PFSK-1 (cell line): ENCODE measurements at regions not wholly inside any gene's neighbourhood (a gene's known extent, or its start where the extent isn't known, plus 50 kb on each side); places are given as distances from the start of the nearest gene placed in this dataset.

Source experiments
- FOXP2 ChIP-seq: optimal IDR thresholded peaks from 2 replicates; pipeline ENCODE3; 2011; ENCODE audit warnings: borderline replicate concordance, control low read depth, inconsistent platforms; ENCODE audit not compliant: insufficient read depth; ENCODE audit errors: extremely low read length, extremely low read depth
- POLR2AphosphoS5 ChIP-seq: IDR thresholded peaks from 2 replicates; pipeline ENCODE4 v1.6.1; 2012; ENCODE audit warnings: low read depth, mild to moderate bottlenecking, control low read depth, low read length, moderate library complexity
- REST ChIP-seq, 2 experiments: IDR thresholded peaks; 2 replicates each; pipeline versions ENCODE4 v1.6.1 to v1.8.0; 2011 to 2012; ENCODE audit warnings: low read depth in 2 of 2, low read length in 2 of 2, control low read depth in 1 of 2, inconsistent platforms in 1 of 2, mild to moderate bottlenecking in 1 of 2, moderate library complexity in 1 of 2; ENCODE audit not compliant: insufficient read depth in 1 of 2
- SIN3A ChIP-seq: IDR thresholded peaks from 2 replicates; pipeline ENCODE4 v1.6.1; 2012; ENCODE audit warnings: mild to moderate bottlenecking, low read length, moderate library complexity, borderline replicate concordance; ENCODE audit not compliant: insufficient read depth
- TAF1 ChIP-seq: IDR thresholded peaks from 2 replicates; pipeline ENCODE4 v1.6.1; 2012; ENCODE audit warnings: low read length, control low read depth, borderline replicate concordance; ENCODE audit not compliant: insufficient read depth

- TF ChIP-seq REST (IDR thresholded peaks at IDR 0.05; ENCODE audit: insufficient read depth in 1 of 2, low read depth in 2 of 2, low read length in 2 of 2) (no peak), FOXP2 (no peak), POLR2AphosphoS5 (no peak), TAF1 (no peak), SIN3A (no peak)
Observed at GRCh38 chr19:28544451-28545261, 668.3 kb downstream of the UQCRFS1 start.

DNA sequence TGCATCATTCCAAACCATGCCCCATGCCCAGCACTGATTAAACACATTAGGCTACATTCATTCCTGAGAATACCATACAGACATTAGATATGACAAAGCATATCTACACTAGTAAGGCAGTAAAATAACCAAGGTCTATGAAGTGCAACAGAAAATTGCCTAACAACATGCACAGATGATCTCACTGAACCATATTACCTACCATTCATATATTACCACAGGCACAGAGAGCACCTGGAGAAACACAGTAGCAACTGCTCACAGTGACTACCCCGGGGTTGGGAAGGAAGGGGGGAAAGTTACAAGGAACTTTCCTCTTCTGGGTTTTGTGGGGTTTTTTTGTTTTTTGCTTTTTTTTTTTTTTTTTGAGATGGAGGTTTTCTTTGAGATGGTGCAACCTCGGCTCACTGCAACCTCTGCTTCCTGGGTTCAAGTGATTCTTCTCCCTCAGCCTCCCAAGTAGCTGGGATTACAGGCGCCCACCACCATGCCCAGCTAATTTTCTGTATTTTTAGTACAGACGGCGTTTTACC lies 669.6 kb downstream of the UQCRFS1 start:
- TF ChIP-seq TAF1 (no peak), REST (IDR thresholded peaks at IDR 0.05; ENCODE audit: insufficient read depth in 1 of 2, low read depth in 2 of 2, low read length in 2 of 2) (no peak), POLR2AphosphoS5 (no peak), SIN3A (no peak), FOXP2 (no peak)

- TF ChIP-seq SIN3A (no peak), REST (IDR thresholded peaks at IDR 0.05; ENCODE audit: insufficient read depth in 1 of 2, low read depth in 2 of 2, low read length in 2 of 2) (no peak), TAF1 (no peak), FOXP2 (no peak)
Observed at GRCh38 chr19:28542394-28543243, 670.3 kb downstream of the UQCRFS1 start.

- TF ChIP-seq SIN3A: no peak
- no peak for TF ChIP-seq TAF1
- TF ChIP-seq FOXP2: no peak
- no peak for TF ChIP-seq REST (IDR thresholded peaks at IDR 0.05; ENCODE audit: insufficient read depth in 1 of 2, low read depth in 2 of 2, low read length in 2 of 2)
- no peak for TF ChIP-seq POLR2AphosphoS5
Observed at GRCh38 chr19:28541602-28542393, 671.2 kb downstream of the UQCRFS1 start.
